Smooth muscle cell (in vitro differentiated cells): ENCODE measurements at regions not wholly inside any gene's neighbourhood (a gene's known extent, or its start where the extent isn't known, plus 50 kb on each side); places are given as distances from the start of the nearest gene placed in this dataset.
A peak's percentile ranks its signal among the peaks of the same experiment; 100 is the strongest.

Experiments
- DNase-seq: peaks from one replicate; lab custom pipeline; 2025; ENCODE audit not compliant: unreplicated experiment; lab: John Stamatoyannopoulos, UW
- H2AFZ ChIP-seq: fragments of 200-600 bp; sonication (generic); 2 replicates; pipeline ENCODE4 v1.6.0; 2016; ENCODE audit warnings: antibody characterized with exemption, low read depth, mild to moderate bottlenecking
- H3F3A ChIP-seq: fragments of 200-600 bp; sonication (generic); 2 replicates; pipeline ENCODE4 v1.6.0; 2017; ENCODE audit warnings: antibody characterized with exemption, low read depth
- H3K27ac ChIP-seq: fragments of 200-600 bp; sonication (generic); 2 replicates; pipeline ENCODE4 v1.5.1; 2016; ENCODE audit warnings: low read depth, mild to moderate bottlenecking
- H3K27me3 ChIP-seq: fragments of 200-600 bp; sonication (generic); 2 replicates; pipeline ENCODE4 v1.6.1; 2016; ENCODE audit warnings: low read depth, mild to moderate bottlenecking
- H3K36me3 ChIP-seq: fragments of 200-600 bp; sonication (generic); 2 replicates; pipeline ENCODE4 v1.5.1; 2016; ENCODE audit warnings: low read depth
- H3K4me1 ChIP-seq: fragments of 200-600 bp; sonication (generic); 2 replicates; pipeline ENCODE4 v1.5.1; 2016; ENCODE audit warnings: low read depth
- H3K4me2 ChIP-seq: fragments of 200-600 bp; sonication (generic); 2 replicates; pipeline ENCODE4 v1.6.0; 2016; ENCODE audit warnings: mild to moderate bottlenecking
- H3K4me3 ChIP-seq: fragments of 200-600 bp; sonication (generic); 2 replicates; pipeline ENCODE4 v1.5.1; 2016; ENCODE audit warnings: mild to moderate bottlenecking
- H3K79me2 ChIP-seq: fragments of 200-600 bp; sonication (generic); 2 replicates; pipeline ENCODE4 v1.6.0; 2016; ENCODE audit warnings: low read depth, mild to moderate bottlenecking
- H3K9ac ChIP-seq: fragments of 200-600 bp; sonication (generic); 2 replicates; pipeline ENCODE4 v1.6.0; 2016; ENCODE audit warnings: low read depth
- H3K9me3 ChIP-seq: fragments of 200-600 bp; sonication (generic); replicated peaks from 2 replicates; pipeline ENCODE4 v1.5.1; 2016; ENCODE audit warnings: low read depth
- H4K20me1 ChIP-seq: fragments of 200-600 bp; sonication (generic); 2 replicates; pipeline ENCODE4 v1.6.0; 2016; ENCODE audit warnings: low read depth
- WGBS: methylation state at CpG from one replicate; pipeline ENCODE4 v1.1.7; 2016; ENCODE audit warnings: low lambda C conversion rate; 5-methylcytosine and 5-hydroxymethylcytosine counted together
- TF ChIP-seq, protein P1 (sequence below): fragments of 200-600 bp; sonication (generic); IDR thresholded peaks from 2 replicates; pipeline ENCODE4 v1.5.1; 2017; ENCODE audit warnings: borderline replicate concordance, mild to moderate bottlenecking, antibody characterized with exemption; ENCODE audit not compliant: insufficient read depth, poor library complexity, severe bottlenecking

DNA sequence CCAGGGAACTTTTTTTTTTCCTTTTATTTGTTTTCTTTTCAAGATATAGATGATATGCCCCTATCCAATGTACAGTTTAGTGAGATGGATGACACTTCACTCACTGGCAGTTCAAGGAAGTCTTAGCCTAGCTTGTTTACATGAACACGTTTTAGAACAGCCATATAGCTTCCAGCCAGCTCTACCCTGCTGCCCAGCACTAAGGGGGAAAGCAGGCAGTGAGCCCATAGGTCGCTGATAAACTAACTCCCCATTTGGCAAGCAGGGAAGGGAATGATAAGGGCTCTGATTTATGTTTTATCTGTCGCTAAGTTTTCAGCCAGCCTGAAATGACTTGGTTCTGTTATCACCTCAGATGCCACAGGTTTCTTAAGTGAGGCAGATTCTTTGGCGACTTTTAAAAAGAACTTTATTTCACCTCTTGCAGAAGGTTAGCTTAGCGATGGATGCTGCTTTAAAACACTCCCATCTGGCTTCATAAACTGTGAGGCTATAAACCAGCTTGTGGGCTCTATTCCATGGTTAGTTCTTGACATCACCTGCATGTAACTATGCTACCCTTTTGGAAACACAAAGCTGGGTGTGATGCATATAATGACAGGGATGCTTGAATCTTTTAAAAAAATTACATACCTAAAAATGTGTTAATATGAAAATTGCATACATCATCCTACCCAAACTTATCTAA is 348.4 kb downstream of the FBXO8 start:
- TF ChIP-seq, protein P1, sequence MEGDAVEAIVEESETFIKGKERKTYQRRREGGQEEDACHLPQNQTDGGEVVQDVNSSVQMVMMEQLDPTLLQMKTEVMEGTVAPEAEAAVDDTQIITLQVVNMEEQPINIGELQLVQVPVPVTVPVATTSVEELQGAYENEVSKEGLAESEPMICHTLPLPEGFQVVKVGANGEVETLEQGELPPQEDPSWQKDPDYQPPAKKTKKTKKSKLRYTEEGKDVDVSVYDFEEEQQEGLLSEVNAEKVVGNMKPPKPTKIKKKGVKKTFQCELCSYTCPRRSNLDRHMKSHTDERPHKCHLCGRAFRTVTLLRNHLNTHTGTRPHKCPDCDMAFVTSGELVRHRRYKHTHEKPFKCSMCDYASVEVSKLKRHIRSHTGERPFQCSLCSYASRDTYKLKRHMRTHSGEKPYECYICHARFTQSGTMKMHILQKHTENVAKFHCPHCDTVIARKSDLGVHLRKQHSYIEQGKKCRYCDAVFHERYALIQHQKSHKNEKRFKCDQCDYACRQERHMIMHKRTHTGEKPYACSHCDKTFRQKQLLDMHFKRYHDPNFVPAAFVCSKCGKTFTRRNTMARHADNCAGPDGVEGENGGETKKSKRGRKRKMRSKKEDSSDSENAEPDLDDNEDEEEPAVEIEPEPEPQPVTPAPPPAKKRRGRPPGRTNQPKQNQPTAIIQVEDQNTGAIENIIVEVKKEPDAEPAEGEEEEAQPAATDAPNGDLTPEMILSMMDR: no peak
- Histone ChIP-seq H4K20me1 (no peaks in the 10 kb centered on the region), H3F3A (peaks cover 5% of the 10 kb centered on the region), H3K36me3 (no peaks in the 10 kb centered on the region), H3K27ac (peak overlapping the region; percentile 75), H2AFZ (peak overlapping the region; percentile 32), H3K27me3 (no peaks in the 10 kb centered on the region), H3K4me2 (peak overlapping the region; percentile 72), H3K9me3 (no peaks in the 10 kb centered on the region), H3K79me2 (no peaks in the 10 kb centered on the region), H3K4me1 (peaks cover 28% of the 10 kb centered on the region), H3K9ac (peak overlapping the region; percentile 29), H3K4me3 (no peak overlapping the region)
- 28% methylated on average over 5 of the region's 5 CpGs for WGBS
- DNase-seq: no peak

DNA sequence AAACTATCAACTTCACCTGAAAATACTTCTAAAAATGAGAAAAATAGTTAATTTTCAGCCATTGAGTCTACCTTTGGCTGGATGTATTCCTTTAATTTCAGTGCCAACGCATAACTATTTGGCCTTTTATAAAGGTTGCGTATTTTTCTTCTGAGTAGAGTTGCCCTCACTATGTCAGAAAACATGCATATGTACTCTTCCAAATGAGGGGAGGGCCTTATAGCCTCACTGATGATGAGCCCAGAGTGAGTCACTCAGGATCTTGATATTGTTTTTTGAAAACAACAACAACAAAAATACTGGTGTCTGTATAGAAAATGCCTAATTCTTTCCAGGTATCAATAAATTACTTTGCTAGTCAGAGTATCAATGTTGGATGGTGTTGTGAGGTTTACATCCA is 349.3 kb downstream of the FBXO8 start:
- Histone ChIP-seq H3K27ac (no peak overlapping the region), H3F3A (peaks cover 5% of the 10 kb centered on the region), H3K4me2 (no peak overlapping the region), H3K79me2 (no peaks in the 10 kb centered on the region), H3K36me3 (no peaks in the 10 kb centered on the region), H3K4me1 (peaks cover 28% of the 10 kb centered on the region), H3K27me3 (no peaks in the 10 kb centered on the region), H3K9ac (no peak overlapping the region), H2AFZ (no peak overlapping the region), H3K9me3 (no peaks in the 10 kb centered on the region), H4K20me1 (no peaks in the 10 kb centered on the region), H3K4me3 (no peak overlapping the region)
- WGBS: 98% methylated on average over 2 of the region's 2 CpGs
- TF ChIP-seq, protein P1: no peak
- no peak for DNase-seq

DNA sequence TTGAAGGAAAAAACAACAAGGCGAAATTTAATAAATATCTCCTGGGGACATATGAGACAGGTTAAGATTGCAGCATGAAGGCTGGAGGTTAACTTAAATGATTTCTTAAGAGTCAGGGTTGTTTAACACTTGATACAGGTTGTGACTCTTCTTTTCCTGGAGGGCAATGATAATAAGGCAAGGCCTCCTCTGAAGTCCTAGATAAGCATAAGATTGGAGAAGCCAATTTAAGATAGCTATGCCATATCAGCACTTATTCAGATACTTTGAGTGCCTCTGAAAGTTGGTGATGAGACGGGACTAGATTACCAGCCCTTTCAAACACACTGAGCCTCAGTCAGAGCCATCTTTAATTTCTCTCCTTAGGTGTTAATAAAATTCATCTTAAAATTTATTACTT is 350.8 kb downstream of the FBXO8 start:
- no peak for DNase-seq
- Histone ChIP-seq H3K36me3 (no peaks in the 10 kb centered on the region), H4K20me1 (no peaks in the 10 kb centered on the region), H3K4me2 (no peak overlapping the region), H3K27ac (no peak overlapping the region), H2AFZ (no peak overlapping the region), H3K79me2 (no peaks in the 10 kb centered on the region), H3K4me1 (peaks cover 25% of the 10 kb centered on the region), H3K9ac (no peak overlapping the region), H3K27me3 (no peaks in the 10 kb centered on the region), H3K9me3 (no peaks in the 10 kb centered on the region), H3F3A (peaks cover 5% of the 10 kb centered on the region), H3K4me3 (no peak overlapping the region)
- TF ChIP-seq, protein P1: no peak
- WGBS: 84% methylated on average over 2 of the region's 2 CpGs
